ENCODE measurements at regions not wholly inside any gene's neighbourhood (a gene's known extent, or its start where the extent isn't known, plus 50 kb on each side); places are given as distances from the start of the nearest gene placed in this dataset.

DNA sequence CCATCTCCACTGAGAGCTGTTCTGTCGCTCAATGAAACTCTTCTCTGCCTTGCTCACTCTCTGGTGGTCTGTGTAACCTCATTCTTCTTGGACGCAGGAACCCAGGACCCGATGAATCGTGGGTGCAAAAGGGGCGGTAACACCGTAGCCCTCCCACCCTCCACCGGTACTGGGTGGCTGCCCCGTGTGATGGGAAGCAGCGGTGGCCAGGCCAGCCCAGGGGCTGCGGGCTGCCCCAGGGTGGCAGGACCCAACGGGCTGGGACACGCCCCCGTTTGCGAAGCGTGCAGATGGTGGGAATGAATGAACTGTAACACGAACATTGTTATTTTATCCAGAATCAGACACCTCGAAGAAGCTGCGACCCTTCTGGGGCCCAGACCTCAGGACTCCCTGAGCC is 92.3 kb upstream of the BACE2 start:
- DNase-seq: no peak

DNA sequence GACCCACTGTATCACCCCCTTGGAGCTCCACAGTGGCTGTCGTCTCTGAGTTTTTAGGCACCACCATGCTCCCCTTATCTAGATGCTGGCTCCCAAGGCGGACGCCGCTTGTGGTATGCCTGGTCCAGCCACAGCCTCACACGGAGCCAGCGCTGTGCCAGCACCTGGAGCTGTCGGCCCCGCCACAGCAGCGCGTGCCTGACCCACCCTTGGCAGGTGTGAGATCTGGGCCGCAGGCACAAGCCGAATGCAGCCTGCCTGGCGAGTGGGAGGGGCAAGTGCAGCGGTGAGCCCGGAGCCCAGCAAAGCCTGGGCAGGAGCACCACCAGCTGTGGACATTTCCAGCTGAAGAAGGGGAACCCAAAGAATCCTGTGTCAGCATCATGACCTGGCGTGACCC is 91.9 kb upstream of the BACE2 start:
- no peak for DNase-seq

DNA sequence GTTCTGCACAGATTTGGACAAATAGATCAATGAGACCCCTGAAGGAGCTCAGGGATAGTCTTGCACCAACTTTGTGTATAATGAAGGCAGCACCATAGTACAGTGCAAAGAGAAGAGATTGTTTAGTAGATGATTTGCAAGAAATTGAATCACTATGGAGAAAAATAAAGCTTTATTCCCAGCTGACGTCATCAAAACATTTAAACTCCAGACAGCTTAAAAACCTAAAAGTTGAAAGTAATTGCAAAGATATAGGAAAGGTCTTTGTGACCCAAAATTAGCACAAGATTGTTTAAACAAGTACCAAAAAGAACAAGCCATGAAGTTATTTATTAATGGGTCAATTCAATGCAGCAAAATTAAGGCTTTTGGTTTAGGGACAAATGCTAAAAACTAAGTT is 88.8 kb upstream of the BACE2 start:
- no peak for DNase-seq

DNA sequence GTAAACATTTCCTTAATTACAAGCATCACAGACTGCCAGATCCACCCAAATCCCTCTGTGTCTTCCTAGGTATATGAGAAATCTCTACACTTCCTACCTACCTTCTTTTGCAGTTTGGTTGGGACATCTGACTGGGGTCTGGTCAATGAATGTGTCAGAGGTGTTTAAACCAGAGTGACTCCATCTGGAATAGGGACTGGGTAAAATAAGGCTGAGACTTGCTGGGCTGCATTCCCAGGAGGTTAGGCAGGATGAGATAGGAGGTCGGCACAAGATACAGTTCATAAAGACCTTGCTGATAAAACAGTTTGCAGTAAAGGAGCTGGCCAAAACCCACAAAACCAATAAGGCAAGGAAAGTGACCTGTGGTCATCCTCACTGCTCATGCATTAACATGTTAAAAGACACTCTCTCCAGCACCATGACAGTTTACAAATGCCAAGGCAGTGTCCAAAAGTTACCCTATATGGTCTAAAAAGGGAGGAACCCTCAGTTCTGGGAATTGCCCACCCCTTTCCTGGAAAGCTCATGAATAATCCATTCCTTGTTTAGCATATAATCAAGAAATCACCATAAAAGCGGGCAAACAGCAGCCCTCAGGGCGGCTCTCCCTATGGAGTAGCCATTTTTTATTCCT is 87.4 kb upstream of the BACE2 start:
- no peak for DNase-seq

DNA sequence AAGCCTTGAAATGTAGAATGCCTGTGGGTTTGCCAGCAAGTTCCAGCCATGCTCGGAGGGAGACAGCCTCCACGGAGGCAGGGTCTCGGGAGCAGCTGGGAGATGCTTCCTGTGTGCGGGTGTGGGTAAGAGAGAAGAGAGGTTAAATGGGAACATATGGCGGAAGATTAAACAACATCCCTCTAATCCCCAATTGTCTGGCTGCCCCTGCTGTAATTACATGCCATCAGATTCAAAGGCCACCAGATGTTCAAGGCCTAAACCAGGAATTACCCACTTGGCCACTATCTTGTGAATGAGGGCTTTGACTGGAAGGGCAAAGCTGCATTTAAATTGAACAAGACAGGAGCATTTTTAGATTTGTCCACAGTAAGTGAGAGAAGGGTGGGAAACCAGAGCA is 81.4 kb upstream of the BACE2 start:
- DNase-seq: no peak

DNA sequence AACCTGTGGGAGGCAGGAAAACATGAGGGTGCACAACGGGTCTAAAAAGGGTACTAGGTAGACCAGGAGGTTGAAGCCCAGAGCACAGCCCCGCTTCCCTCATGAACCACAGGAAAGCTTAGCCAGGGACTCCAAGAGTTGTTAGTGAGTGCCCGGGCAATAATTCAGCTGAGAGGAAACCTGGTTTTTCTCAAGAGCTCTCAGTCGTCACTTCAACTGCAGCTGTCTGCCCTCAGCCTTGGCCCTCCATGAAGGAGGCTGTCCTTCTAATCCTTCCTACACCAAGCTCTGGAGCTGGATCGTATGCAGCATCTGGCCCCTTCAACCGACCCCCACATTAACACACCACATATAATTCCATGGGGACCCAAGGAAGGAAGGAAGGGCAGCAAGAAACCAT is 77.0 kb upstream of the BACE2 start:
- DNase-seq: no peak

DNA sequence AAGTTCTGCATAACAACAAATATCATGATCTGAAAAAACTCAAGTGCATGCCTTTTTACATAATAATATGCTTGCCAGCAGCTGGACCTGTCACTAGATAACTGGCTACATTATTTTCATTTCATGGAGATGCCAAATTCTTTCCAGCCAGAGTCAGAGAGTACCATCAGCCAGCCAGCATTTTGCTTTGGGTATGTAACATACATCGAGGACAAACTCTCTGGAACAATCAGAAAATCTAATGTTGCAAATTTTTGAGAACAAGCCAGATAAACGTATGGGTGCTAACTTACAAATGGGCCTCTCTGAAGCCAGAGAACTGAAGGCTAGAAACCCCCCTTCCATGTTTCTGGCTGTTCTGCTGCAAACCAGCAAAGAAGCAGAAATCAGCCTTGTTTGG is 76.3 kb upstream of the BACE2 start:
- DNase-seq: no peak

DNA sequence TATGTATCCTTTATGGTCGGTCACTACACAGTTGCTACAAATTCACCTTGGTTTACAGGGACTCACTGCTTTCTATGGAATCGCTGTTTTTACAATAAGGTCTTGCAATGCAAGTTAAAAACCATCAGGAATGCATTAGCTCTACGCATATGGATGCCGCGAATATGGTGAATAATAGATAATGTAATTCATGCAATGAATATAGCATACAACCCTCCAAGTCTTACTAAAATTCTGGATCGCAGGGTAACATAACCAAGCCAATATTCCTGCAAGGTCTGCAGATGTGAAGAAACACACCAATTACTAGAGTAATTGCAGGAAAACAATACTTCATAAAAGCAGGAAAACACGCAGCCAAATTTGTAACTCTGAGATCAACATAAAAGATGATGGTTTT is 75.6 kb upstream of the BACE2 start:
- DNase-seq: no peak

DNA sequence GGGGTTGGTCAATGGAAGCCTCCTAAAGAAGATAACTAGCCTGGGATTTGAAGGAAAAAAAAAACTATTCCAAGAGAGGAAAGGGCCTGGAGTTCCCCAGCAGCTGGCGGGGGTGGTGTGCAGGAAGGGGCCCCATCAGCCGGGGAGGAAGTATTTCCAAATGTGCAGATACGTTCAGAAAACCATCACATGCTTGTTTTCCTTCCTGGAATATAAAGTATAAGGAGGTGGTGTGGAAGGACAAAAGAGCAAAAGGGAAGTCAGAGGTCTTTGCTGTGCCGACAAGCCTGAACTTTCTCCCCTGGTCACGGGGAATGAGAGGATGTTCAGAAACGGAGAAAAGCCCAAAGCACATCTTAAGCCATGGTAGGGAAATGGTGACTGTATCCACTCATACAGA is 72.0 kb upstream of the BACE2 start:
- DNase-seq: no peak

DNA sequence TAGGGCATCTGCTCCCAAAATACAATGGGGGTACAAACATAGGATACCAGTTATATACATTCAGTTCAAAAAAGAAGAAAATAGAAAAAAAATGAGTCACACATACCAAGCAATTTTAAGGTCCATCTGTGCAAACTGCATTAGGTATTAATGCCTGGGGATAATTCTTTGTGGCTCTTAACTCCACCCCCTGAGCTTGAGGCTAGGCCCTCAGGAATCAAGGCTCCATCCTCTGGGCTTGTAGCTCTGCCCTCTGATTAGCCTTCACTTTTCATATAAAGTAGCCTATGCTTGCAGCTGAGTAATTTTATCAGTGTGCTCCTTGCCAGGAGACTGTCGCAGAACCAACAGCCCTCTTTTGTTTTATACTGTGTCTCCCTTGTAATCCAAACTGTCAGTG is 69.9 kb upstream of the BACE2 start:
- no peak for DNase-seq

DNA sequence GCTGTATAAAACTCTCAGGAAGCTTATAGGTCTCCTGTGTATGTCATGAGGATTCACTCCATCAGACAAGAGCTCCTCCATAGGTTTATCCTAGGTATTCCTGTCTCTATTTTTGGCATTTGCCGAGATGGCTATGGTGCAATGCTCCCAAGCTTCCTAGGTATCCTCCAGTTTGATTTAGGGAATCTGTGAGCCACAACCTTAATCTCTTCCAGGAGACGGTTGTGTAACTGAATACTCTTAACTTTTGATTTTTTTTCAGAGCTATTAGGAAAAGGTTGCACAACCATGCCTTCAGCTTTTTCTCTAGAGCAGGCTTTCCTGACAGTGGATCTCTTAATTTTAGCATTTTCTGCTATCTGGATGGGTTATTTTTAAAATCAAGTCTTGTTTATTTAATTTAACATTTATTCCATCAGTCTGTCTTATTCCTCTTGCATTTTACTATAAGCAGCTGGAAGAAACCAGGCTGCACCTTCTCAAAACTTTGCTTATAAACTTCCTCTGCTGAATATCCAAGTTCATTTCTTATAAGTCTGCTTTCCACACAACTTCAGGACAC is 69.4 kb upstream of the BACE2 start:
- no peak for DNase-seq

DNA sequence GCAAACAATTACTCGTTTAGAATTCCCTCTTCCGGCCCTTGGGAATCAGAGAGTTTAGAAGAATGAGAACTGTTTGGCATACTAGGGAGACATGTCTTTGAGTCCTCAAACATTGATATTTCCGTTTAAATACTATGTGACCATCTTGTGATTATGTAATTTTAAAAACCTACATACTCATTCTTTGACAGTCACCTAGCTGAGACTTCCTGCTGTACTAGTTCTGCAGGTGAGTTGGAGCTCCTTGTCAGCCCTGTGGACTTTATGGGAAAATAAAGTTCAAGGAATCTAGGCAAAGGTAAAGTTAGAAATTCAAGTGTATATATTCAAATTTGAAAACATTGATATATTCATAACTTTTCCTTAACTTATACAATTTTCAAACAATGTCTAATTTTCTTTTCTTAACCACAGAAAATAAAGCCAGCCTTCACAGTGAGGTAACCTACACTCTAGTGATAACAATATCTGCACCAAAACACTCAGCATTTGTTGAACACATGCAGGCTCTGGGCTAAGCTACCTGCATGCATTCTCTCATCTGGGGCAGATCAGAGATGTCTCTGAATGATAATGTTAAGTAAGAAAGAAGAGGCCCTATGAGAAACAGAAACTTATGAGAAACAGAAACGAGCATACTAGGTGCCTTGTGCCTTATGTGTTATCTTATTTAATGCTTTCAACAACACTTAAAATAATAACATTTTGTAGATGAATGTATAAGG is 67.0 kb upstream of the BACE2 start:
- DNase-seq: no peak

DNA sequence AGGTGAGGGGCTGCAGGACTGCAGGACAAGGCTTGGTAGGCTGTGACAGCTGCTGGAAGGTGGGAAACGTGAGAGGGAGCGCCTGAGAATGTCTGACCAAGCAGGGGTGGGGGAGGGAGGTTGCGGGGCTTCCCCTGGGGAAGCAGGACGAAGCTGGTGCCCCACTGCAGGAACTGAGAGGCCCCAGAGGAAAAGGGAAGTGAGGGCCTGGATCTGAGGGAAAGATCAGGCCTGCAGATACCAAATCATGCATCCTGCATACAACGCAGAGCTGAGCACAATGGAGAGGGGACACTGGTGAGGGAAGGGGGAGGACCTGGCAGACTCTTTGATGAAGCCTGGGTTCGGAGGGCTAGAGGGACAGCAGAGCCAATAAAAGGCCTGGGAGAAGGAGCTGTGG is 65.7 kb upstream of the BACE2 start:
- peak in 1 of 56 donors; percentile 2 for DNase-seq

DNA sequence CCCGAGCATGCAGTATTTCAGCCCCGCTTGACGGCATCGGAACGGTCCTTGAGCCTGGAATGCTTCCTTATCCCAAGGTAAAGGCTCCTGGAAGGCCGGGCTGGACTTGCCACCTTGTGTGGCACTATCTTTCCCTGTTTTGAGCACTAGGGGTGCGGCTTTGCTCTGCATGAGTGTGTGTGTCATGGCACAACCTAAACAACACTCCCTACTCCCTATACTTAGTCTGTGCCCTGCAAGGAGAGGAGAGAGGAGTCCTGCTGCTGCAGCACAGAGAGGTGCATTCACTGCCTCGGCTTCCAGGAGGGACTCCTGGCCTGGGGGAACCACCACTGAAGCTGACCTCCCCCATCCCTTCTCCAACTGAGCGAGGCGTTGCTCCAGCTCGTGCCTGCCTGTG is 60.4 kb upstream of the BACE2 start:
- DNase-seq: no peak

DNA sequence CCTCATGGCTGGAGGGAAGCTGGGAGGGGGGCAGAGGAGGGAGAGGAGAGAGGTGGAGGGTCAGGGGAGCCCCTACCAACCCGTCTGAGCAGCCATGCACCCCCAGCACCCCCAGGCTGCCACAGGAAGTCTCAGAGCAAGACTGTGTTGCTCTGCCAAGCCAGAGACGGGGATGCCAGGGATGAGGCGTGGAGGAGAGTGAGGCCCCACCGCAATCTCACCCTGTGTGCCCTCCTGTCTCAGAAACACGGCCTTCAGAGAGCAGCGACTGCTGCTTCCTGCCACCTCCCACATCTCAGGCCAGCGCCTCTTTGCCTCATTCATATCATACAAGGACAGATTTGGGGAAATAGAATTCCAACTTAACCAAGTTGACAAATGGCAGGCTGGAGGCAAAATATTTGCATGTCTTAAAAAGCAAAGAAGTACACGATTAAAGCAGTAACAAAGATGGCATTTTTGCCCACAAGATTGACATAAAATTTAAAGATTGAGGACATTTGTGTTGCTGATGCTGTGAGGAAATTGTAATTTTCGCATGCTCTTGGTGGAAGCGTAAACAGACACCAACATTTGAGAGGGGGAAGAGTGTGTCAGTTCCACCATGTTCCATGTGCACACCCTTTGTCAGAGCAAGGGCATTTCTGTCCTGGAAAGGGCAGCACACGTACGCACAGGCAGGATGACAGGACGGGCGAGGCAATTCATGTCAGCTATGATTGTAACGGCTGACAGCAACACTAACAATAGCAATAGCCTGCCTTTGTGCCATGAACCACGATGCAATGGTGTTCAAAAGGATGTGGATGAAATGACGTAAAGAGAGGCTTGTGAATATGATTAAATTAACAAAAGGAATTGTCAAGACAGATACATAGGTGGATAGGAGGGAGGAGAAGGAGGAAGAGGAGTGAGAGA is 59.0 kb upstream of the BACE2 start:
- no peak for DNase-seq

DNA sequence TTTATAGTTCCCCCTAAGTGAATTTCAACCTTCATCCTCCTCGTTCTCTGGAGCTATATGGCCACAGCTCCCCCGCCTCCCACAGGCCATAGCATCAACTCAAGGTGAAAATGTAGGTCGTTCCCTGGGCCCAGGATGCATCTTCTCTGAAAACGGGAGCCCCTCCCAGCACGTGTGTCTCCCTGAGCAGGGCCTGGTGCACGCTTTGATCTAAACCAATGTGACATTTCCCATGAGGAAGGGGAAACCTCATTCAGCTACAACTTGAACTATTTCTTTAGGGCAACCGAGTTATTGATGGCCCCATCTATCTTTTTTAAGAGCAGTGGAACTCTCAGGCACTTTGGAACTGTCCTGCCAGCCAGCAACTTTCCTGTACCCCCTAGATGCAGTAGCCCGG is 57.8 kb upstream of the BACE2 start:
- no peak for DNase-seq

DNA sequence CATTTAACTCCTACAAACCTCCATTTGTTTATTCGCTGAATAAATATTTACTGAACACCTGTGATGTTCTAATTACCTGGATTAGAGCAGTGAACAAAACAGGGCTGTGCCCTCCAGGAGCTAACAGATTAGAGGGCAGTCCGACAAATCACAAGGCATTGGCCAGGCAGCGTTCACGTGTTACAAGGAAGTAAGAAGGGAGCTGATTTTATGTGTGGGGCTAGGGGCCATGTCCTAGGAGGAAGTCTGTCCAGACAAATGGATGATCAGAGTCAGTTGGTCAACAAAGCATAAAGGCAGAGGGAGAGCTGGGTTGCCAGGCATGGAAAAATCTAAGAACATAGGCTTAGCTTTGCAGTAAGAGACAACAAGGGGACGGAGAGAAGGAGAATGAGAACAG is 57.3 kb upstream of the BACE2 start:
- no peak for DNase-seq

DNA sequence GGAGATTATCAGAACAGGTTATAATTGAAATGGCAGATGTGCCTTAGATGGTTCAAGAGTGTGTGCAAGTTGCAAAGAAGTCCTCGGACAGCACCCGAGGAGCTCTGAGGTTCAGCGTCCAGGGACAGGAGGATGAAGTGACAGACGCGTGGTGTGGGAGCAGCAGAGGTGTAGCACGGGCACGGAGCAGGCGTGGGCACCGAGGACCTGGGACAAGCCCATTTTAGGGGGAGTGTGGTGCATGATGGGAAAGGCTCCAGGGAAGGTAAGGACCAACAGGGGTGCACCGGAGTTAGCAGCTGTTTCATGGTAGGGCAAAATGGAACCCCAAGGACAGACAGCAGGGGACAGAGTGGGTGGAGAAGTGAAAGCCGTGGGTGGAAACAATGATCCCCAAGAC is 56.3 kb upstream of the BACE2 start:
- DNase-seq: no peak

DNA sequence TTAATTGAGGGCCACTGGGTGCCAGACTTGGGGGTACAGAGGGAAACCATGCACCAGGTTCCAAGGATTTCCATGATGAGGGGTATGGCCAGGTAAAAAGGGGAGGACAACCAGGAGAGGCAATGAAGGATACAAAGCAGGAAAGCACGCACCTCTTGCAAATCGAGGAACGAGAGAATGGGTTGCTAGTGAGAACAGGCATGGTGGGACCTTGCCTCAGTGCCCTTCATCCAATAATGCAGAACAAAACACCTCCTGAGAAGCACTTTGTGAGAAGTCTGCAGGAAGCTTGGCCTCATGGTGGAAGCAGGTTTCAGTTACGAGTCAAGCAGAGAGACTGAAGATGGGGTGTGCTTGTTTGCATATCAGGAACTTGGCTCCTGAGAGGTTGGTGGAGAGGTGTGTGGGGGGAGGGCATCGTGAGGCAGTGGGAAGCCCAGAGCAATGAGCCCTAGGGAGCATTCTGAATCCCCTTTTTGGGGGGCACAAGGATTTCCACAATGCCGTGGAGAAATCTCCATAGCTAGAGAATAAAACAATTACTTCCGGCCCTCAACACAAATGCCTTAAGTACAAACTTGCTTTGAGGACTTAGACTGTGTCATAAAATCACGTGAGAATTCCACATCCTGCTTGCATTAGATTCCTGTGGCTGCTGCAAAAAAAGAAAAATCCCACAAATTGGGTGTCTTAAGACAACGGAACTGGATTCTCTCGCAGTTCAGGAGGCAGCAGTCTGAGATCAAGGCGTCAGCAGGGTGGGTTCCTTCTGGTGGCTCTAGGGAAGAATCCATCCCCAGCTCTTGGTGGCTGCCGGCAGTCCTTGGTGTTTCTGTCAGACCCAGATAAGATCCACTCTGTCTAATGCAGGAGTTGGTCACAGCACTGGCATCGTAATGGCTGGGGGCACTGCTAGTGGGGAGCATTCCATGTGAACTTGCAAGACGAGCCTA is 54.9 kb upstream of the BACE2 start:
- DNase-seq: peak in 7 of 56 donors; percentile 2 to 31 (median 10)

DNA sequence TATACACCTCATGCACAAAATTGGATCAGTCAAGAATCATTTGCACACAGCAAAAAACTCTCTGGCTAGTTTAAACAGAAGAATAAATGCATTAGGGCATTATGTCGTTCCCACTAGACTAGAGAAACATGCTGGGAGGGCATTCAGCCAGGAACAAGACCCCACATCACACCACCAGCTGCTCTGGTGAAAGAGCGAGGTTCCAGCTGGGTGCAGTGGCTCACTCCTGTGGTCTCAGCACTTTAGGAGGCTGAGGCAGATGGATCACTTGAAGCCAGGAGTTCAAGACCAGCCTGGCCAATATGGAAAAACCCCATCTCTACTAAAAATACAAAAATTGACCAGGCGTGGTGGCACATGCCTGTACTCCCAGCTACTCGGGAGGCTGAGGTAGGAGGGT is 52.1 kb upstream of the BACE2 start:
- no peak for DNase-seq

Data from amygdala (tissue), 56 donors.